OCI-LY1 (cell line): ENCODE measurements at regions not wholly inside any gene's neighbourhood (a gene's known extent, or its start where the extent isn't known, plus 50 kb on each side); places are given as distances from the start of the nearest gene placed in this dataset.

Source experiments
- EZH2 ChIP-seq: fragments of 200-600 bp; sonication (generic), shearing (Covaris generic); IDR thresholded peaks from 2 replicates; pipeline ENCODE4 v1.8.0; 2017; ENCODE audit warnings: borderline replicate concordance, mixed run types, mild to moderate bottlenecking, antibody characterized with exemption, low read length, moderate library complexity, mixed read lengths
- TF ChIP-seq, protein P1 (sequence below): fragments of 200-600 bp; sonication (generic), shearing (Covaris generic); IDR thresholded peaks from 2 replicates; pipeline ENCODE4 v1.5.1; 2017; ENCODE audit warnings: mild to moderate bottlenecking, antibody characterized with exemption, low read length, moderate library complexity, mixed read lengths

DNA sequence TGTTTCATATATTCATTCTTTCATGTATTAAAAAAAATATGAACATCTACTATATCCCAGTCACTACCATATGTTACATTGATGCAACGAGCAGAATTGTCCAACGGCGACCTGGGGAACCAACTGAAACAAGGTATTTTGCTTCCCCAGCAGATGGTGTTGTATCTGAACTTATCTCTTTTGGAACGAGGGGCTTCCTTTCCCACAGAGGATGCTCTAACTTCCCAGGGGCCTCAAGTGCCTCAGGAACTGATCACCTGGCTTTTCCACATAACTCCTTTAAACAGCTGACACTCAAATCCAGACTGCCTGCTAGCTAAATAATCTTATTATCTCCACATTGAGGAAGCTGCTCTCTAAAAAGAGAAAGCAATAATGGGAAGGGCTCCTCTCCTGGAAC lies 259.3 kb downstream of the HTR7 start:
- TF ChIP-seq, protein P1, sequence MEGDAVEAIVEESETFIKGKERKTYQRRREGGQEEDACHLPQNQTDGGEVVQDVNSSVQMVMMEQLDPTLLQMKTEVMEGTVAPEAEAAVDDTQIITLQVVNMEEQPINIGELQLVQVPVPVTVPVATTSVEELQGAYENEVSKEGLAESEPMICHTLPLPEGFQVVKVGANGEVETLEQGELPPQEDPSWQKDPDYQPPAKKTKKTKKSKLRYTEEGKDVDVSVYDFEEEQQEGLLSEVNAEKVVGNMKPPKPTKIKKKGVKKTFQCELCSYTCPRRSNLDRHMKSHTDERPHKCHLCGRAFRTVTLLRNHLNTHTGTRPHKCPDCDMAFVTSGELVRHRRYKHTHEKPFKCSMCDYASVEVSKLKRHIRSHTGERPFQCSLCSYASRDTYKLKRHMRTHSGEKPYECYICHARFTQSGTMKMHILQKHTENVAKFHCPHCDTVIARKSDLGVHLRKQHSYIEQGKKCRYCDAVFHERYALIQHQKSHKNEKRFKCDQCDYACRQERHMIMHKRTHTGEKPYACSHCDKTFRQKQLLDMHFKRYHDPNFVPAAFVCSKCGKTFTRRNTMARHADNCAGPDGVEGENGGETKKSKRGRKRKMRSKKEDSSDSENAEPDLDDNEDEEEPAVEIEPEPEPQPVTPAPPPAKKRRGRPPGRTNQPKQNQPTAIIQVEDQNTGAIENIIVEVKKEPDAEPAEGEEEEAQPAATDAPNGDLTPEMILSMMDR = no peak
- TF ChIP-seq EZH2 = no peak
